H9 (cell line): ENCODE measurements at regions not wholly inside any gene's neighbourhood (a gene's known extent, or its start where the extent isn't known, plus 50 kb on each side); places are given as distances from the start of the nearest gene placed in this dataset.

Source experiments
- DNase-seq: peaks from one replicate; pipeline ENCODE4 v3.0.0-alpha.2; 2017
- H2AFZ ChIP-seq: one replicate; pipeline ENCODE4 v1.6.1; 2013; ENCODE audit warnings: mild to moderate bottlenecking, low read length, control low read depth, moderate library complexity
- H2AK5ac ChIP-seq: 2 replicates; pipeline ENCODE4 v1.6.1; 2013; ENCODE audit warnings: low read length, control low read depth, mixed read lengths; ENCODE audit not compliant: insufficient read length
- H2BK120ac ChIP-seq: one replicate; pipeline ENCODE4 v1.6.1; 2013; ENCODE audit warnings: low read depth, mild to moderate bottlenecking, low read length, control low read depth, inconsistent platforms; ENCODE audit not compliant: poor library complexity, severe bottlenecking
- H2BK12ac ChIP-seq: 2 replicates; pipeline ENCODE4 v1.6.1; 2013; ENCODE audit warnings: low read length, control low read depth, mixed read lengths, low read depth; ENCODE audit not compliant: insufficient read length
- H2BK15ac ChIP-seq: 2 replicates; pipeline ENCODE4 v1.6.1; 2013; ENCODE audit warnings: low read depth, low read length, control low read depth
- H2BK20ac ChIP-seq: one replicate; pipeline ENCODE4 v1.6.1; 2013; ENCODE audit warnings: low read depth, mild to moderate bottlenecking, low read length, control low read depth, inconsistent platforms; ENCODE audit not compliant: poor library complexity, severe bottlenecking
- H2BK5ac ChIP-seq: 2 replicates; pipeline ENCODE4 v1.6.1; 2013; ENCODE audit warnings: low read length, control low read depth, mixed read lengths; ENCODE audit not compliant: insufficient read length
- H3K14ac ChIP-seq: 2 replicates; pipeline ENCODE4 v1.6.1; 2013; ENCODE audit warnings: low read length, control low read depth; ENCODE audit not compliant: insufficient read depth
- H3K18ac ChIP-seq: 2 replicates; pipeline ENCODE4 v1.6.1; 2013; ENCODE audit warnings: low read depth, mild to moderate bottlenecking, mixed read lengths, low read length, control low read depth; ENCODE audit not compliant: insufficient read length
- H3K23ac ChIP-seq: 2 replicates; pipeline ENCODE4 v1.6.1; 2013; ENCODE audit warnings: low read length, control low read depth, mixed read lengths, low read depth; ENCODE audit not compliant: insufficient read length
- H3K23me2 ChIP-seq: 2 replicates; pipeline ENCODE4 v1.6.1; 2013; ENCODE audit warnings: low read depth, mild to moderate bottlenecking, mixed read lengths, low read length, control low read depth; ENCODE audit not compliant: insufficient read length, poor library complexity, severe bottlenecking
- H3K27ac ChIP-seq: 2 replicates; pipeline ENCODE4 v1.5.1; 2013; ENCODE audit warnings: low read length, control low read depth, mixed read lengths, low read depth; ENCODE audit not compliant: insufficient read length
- H3K27me3 ChIP-seq: 2 replicates; pipeline ENCODE4 v1.6.1; 2013; ENCODE audit warnings: low read length, control low read depth, inconsistent platforms; ENCODE audit not compliant: insufficient read depth
- H3K4ac ChIP-seq: 2 replicates; pipeline ENCODE4 v1.6.1; 2013; ENCODE audit warnings: low read depth, mild to moderate bottlenecking, control low read depth, inconsistent platforms, low read length, moderate library complexity
- H3K4me1 ChIP-seq: 2 replicates; pipeline ENCODE4 v1.6.1; 2013; ENCODE audit warnings: low read length, control low read depth, inconsistent platforms; ENCODE audit not compliant: insufficient read depth
- H3K4me2 ChIP-seq: 2 replicates; pipeline ENCODE4 v1.6.1; 2013; ENCODE audit warnings: low read length, control low read depth, mixed read lengths; ENCODE audit not compliant: insufficient read length, insufficient read depth
- H3K56ac ChIP-seq: 2 replicates; pipeline ENCODE4 v1.6.1; 2013; ENCODE audit warnings: low read depth, mild to moderate bottlenecking, mixed read lengths, low read length, control low read depth; ENCODE audit not compliant: insufficient read length
- H3K79me1 ChIP-seq: 2 replicates; pipeline ENCODE4 v1.6.1; 2013; ENCODE audit warnings: low read depth, mild to moderate bottlenecking, moderate library complexity, low read length, control low read depth, inconsistent platforms; ENCODE audit not compliant: insufficient read depth, poor library complexity, severe bottlenecking
- H3K79me2 ChIP-seq: 2 replicates; pipeline ENCODE4 v1.6.1; 2013; ENCODE audit warnings: low read length, control low read depth, inconsistent platforms; ENCODE audit not compliant: insufficient read depth
- H3K9ac ChIP-seq: 2 replicates; pipeline ENCODE4 v1.6.1; 2013; ENCODE audit warnings: low read length, control low read depth, mixed read lengths; ENCODE audit not compliant: insufficient read length; ENCODE audit errors: extremely low read depth
- H3K9me3 ChIP-seq: one replicate; pipeline ENCODE4 v1.6.1; 2013; ENCODE audit warnings: low read depth, low read length, inconsistent platforms; ENCODE audit not compliant: control insufficient read depth
- H3T11ph ChIP-seq: one replicate; pipeline ENCODE4 v1.6.1; 2013; ENCODE audit warnings: mild to moderate bottlenecking, low read length, control low read depth, inconsistent platforms
- H4K20me1 ChIP-seq: one replicate; pipeline ENCODE4 v1.6.1; 2013; ENCODE audit not compliant: control insufficient read depth, insufficient read length, insufficient read depth
- H4K5ac ChIP-seq: 2 replicates; pipeline ENCODE4 v1.6.1; 2013; ENCODE audit warnings: low read depth, mild to moderate bottlenecking, mixed read lengths, low read length, control low read depth; ENCODE audit not compliant: insufficient read length
- H4K8ac ChIP-seq: replicated peaks from 2 replicates; pipeline ENCODE4 v1.6.1; 2013; ENCODE audit warnings: low read length, control low read depth, mixed read lengths, low read depth; ENCODE audit not compliant: insufficient read length
- H4K91ac ChIP-seq: 2 replicates; pipeline ENCODE4 v1.6.1; 2013; ENCODE audit warnings: low read depth, mild to moderate bottlenecking, moderate library complexity, mixed read lengths, low read length, control low read depth; ENCODE audit not compliant: insufficient read length
- H3K27ac Mint-ChIP-seq, 3 experiments: 2 replicates in 2 of 3; 3 replicates in 1 of 3; pipeline ENCODE4 v1.8.0; 2020 to 2021; ENCODE audit warnings: mixed read lengths in 3 of 3, mild to moderate bottlenecking in 1 of 3, moderate library complexity in 1 of 3
- H3K27me3 Mint-ChIP-seq: 2 replicates; pipeline ENCODE4 v1.8.0; 2021; ENCODE audit warnings: low read depth, mild to moderate bottlenecking, moderate library complexity, mixed read lengths
- H3K36me3 Mint-ChIP-seq, 3 experiments: 2 replicates in 2 of 3; 3 replicates in 1 of 3; pipeline ENCODE4 v1.8.0; 2020 to 2021; ENCODE audit warnings: low read depth in 3 of 3, mixed read lengths in 3 of 3; ENCODE audit not compliant: insufficient read depth in 1 of 3
- H3K4me1 Mint-ChIP-seq, 2 experiments: 2 replicates each; pipeline ENCODE4 v1.8.0; 2020; ENCODE audit warnings: mixed read lengths in 2 of 2
- H3K4me3 Mint-ChIP-seq, 2 experiments: 2 replicates in 1 of 2; 3 replicates in 1 of 2; pipeline ENCODE4 v1.8.0; 2020 to 2021; ENCODE audit warnings: mild to moderate bottlenecking in 2 of 2, mixed read lengths in 2 of 2, moderate library complexity in 1 of 2
- H3K9me3 Mint-ChIP-seq, 2 experiments: 2 replicates in 1 of 2; 3 replicates in 1 of 2; pipeline ENCODE4 v1.8.0; 2020; ENCODE audit warnings: mild to moderate bottlenecking in 2 of 2, mixed read lengths in 2 of 2, moderate library complexity in 1 of 2
- WGBS: extraction: QIAGEN DNeasy Blood & Tissue Kit; methylation state at CpG from one replicate; pipeline ENCODE4 v1.1.7; 2013; ENCODE audit warnings: missing lambda C conversion rate, low lambda C conversion rate, mixed read lengths; ENCODE audit not compliant: insufficient read length; ENCODE audit errors: extremely low coverage; 5-methylcytosine and 5-hydroxymethylcytosine counted together
- TF ChIP-seq, protein P1 (sequence below): fragments of 200-600 bp; sonication (generic); conservative IDR thresholded peaks from 3 replicates; pipeline ENCODE4 v1.8.0; 2021; ENCODE audit warnings: antibody characterized with exemption, mild to moderate bottlenecking

DNA sequence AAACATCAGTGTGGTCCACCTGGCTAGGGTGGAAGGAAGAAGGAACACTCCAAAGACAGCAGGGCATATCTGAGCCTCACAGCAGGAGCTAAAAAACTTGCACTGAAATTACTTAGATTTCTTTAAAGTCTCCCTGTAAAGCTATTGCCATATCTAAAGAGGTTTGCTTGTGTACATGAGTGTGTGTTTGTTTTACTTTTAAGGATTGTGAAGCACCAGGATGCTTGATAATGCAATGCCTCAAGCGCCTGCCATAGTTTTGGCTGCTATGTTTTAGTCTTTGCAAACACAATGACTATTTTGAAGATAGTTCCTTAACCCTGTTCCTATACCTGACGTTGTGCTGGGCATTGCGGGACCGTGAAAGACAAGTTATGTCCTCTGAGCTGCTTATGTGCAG lies 65.0 kb downstream of the ID4 start:
- no peaks in the 10 kb centered on the region for H3K27me3 ChIP-seq
- peaks cover 6 to 8% of the 10 kb centered on the region in 2 experiments; a peak in 4 of 5 replicates for H3K9me3 Mint-ChIP-seq
- H3K27ac ChIP-seq: no peak overlapping the region
- no peak overlapping the region for H4K5ac ChIP-seq
- H2BK12ac ChIP-seq: no peak overlapping the region
- H4K8ac ChIP-seq: no peak overlapping the region
- no peak overlapping the region for H3K4me2 ChIP-seq
- TF ChIP-seq, protein P1, sequence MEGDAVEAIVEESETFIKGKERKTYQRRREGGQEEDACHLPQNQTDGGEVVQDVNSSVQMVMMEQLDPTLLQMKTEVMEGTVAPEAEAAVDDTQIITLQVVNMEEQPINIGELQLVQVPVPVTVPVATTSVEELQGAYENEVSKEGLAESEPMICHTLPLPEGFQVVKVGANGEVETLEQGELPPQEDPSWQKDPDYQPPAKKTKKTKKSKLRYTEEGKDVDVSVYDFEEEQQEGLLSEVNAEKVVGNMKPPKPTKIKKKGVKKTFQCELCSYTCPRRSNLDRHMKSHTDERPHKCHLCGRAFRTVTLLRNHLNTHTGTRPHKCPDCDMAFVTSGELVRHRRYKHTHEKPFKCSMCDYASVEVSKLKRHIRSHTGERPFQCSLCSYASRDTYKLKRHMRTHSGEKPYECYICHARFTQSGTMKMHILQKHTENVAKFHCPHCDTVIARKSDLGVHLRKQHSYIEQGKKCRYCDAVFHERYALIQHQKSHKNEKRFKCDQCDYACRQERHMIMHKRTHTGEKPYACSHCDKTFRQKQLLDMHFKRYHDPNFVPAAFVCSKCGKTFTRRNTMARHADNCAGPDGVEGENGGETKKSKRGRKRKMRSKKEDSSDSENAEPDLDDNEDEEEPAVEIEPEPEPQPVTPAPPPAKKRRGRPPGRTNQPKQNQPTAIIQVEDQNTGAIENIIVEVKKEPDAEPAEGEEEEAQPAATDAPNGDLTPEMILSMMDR: no peak
- no peak overlapping the region for H3K14ac ChIP-seq
- peaks cover 0 to 3% (median 0%) of the 10 kb centered on the region in 3 experiments; a peak in 2 of 7 replicates for H3K36me3 Mint-ChIP-seq
- H3K23me2 ChIP-seq: no peaks in the 10 kb centered on the region
- H3K56ac ChIP-seq: no peak overlapping the region
- no peak overlapping the region for H2BK20ac ChIP-seq
- WGBS: no CpG with 5 or more reads among the region's 4 CpGs
- no peak overlapping the region for H2AFZ ChIP-seq
- no peak overlapping the region for H3K23ac ChIP-seq
- no peak for DNase-seq
- H4K20me1 ChIP-seq: no peaks in the 10 kb centered on the region
- H3K79me2 ChIP-seq: no peaks in the 10 kb centered on the region
- H2BK120ac ChIP-seq: no peak overlapping the region
- H3K4me1 ChIP-seq: no peaks in the 10 kb centered on the region
- H3K27ac Mint-ChIP-seq: no peak overlapping the region
- no peak overlapping the region for H3K9ac ChIP-seq
- H3K27me3 Mint-ChIP-seq: no peaks in the 10 kb centered on the region
- H3K79me1 ChIP-seq: no peaks in the 10 kb centered on the region
- no peaks in the 10 kb centered on the region for H3K9me3 ChIP-seq
- H3K18ac ChIP-seq: no peak overlapping the region
- no peak overlapping the region for H2BK15ac ChIP-seq
- no peak overlapping the region for H3T11ph ChIP-seq
- H3K4me3 Mint-ChIP-seq: no peak overlapping the region
- no peak overlapping the region for H3K4ac ChIP-seq
- H4K91ac ChIP-seq: no peak overlapping the region
- peaks cover 0 to 7% of the 10 kb centered on the region in 2 experiments; a peak in 2 of 4 replicates for H3K4me1 Mint-ChIP-seq
- no peak overlapping the region for H2AK5ac ChIP-seq
- no peak overlapping the region for H2BK5ac ChIP-seq
